ENCODE measurements at regions not wholly inside any gene's neighbourhood (a gene's known extent, or its start where the extent isn't known, plus 50 kb on each side); places are given as distances from the start of the nearest gene placed in this dataset.

DNA sequence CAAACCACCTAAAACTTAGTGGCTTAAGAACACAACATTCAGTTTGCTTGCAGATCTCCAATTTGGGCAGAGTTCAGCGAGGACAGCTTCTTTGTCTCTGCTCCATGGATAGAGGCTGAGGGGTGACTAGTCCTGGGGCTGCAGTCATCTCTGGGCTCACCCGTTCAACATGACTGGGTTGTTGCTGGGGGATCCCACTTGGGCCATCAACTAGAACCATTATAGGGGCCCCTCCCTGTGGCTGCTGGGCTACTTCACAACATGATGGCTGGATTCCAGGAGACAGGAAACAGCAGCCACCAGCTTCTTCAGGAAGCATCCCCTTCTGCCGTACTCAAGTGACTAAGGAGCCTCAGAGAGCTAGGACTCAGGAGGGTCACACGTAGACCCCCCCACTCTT, 140.9 kb downstream of the RHOU start:
- TF ChIP-seq CTCF (conservative IDR thresholded peaks at IDR 0.05; ENCODE audit: low read depth in 2 of 2) (no peak), EZH2 (IDR thresholded peaks at IDR 0.05; ENCODE audit: low read depth, unreplicated experiment) (no peak), EZH2phosphoT487 (IDR thresholded peaks at IDR 0.05; ENCODE audit: unreplicated experiment) (no peak), REST (IDR thresholded peaks at IDR 0.05; ENCODE audit: unreplicated experiment) (no peak), JUNB (IDR thresholded peaks at IDR 0.05; ENCODE audit: unreplicated experiment) (no peak), POLR2AphosphoS5 (IDR thresholded peaks at IDR 0.05; ENCODE audit: low read depth) (no peak), CREB1 (CRISPR knock-in tag; IDR thresholded peaks at IDR 0.05; ENCODE audit: low read depth) (no peak)

All from GM23338 (cell line).